ENCODE measurements at regions not wholly inside any gene's neighbourhood (a gene's known extent, or its start where the extent isn't known, plus 50 kb on each side); places are given as distances from the start of the nearest gene placed in this dataset.
A peak's percentile ranks its signal among the peaks of the same experiment; 100 is the strongest.
"Not testable (repeated sequence)": the region's sequence is repeated elsewhere in the genome, so short reads cannot be mapped to it uniquely, and the experiment has no call there.

GRCh38 chr22:25332386-25332785, 112.9 kb downstream of the CRYBB2 start:
- no peaks in the 10 kb centered on the region for H3K36me3 ChIP-seq (replicated peaks in 1 of 2; ENCODE audit: control extremely low read depth in 1 of 2, control insufficient read depth in 1 of 2, extremely low read depth in 1 of 2, insufficient read depth in 2 of 2, low read length in 1 of 2)
- ChIA-PET CTCF (no interaction called here), POLR2A (interaction anchor here (0.6 kb wide), 1 partner anchor 1181 kb away, joined by 3 read pairs; no protein-coding TSS in a partner anchor)
- H3K27ac ChIP-seq (ENCODE audit: low read length in 2 of 2), result no peak overlapping the region
- DNase-seq (no peak), ATAC-seq (ENCODE audit: low read depth) (no peak)
- no peaks in the 10 kb centered on the region for H4K20me1 ChIP-seq (ENCODE audit: control insufficient read depth, insufficient read depth, low read length, poor library complexity, severe bottlenecking)
- no peak overlapping the region for H3K9ac ChIP-seq (ENCODE audit: low read length)
- no peak for TF ChIP-seq EZH2 (IDR thresholded peaks at IDR 0.05; ENCODE audit: borderline replicate concordance, insufficient read depth, low read depth, low read length, poor library complexity, severe bottlenecking)
- no peak for TF ChIP-seq CTCF (IDR thresholded peaks at IDR 0.05)
- H3K4me3 ChIP-seq (ENCODE audit: control extremely low read depth in 1 of 5, extremely low read depth in 1 of 5, insufficient read depth in 1 of 5, low read depth in 2 of 5, low read length in 4 of 5), result no peak overlapping the region
- no peaks in the 10 kb centered on the region for H3K4me1 ChIP-seq (ENCODE audit: control insufficient read depth in 2 of 2, insufficient read depth in 2 of 2, low read length in 2 of 2)
- H3K4me3 Mint-ChIP-seq, result no peak overlapping the region
- intact Hi-C loops (cut with micrococcal nuclease), result no loop called here
- H3K27ac Mint-ChIP-seq, result no peak overlapping the region
- H3K9me3 ChIP-seq (ENCODE audit: control extremely low read depth in 1 of 3, control insufficient read depth in 2 of 3, insufficient read depth in 1 of 3, low read length in 2 of 3), result peaks cover 0 to 2% (median 0%) of the 10 kb centered on the region in 3 donors
- no peak overlapping the region for H3K4me2 ChIP-seq (replicated peaks; ENCODE audit: low read depth, low read length, poor library complexity, severe bottlenecking)
- H3K79me2 ChIP-seq (ENCODE audit: control insufficient read depth, insufficient read depth, low read length), result no peaks in the 10 kb centered on the region
- whole genome bisulfite sequencing (ENCODE audit: insufficient coverage), result 96% methylated on average over 11 of the region's 11 CpGs
- H3K4me1 Mint-ChIP-seq, result peaks cover 5% of the 10 kb centered on the region
- no peaks in the 10 kb centered on the region for H3K27me3 ChIP-seq (replicated peaks in 1 of 4; ENCODE audit: control extremely low read depth in 1 of 4, control insufficient read depth in 3 of 4, insufficient read depth in 4 of 4, low read length in 3 of 4)
- no peak overlapping the region for H2AFZ ChIP-seq (ENCODE audit: insufficient read depth, low read depth, low read length, poor library complexity, severe bottlenecking)
- no peaks in the 10 kb centered on the region for H3K9me3 Mint-ChIP-seq (ENCODE audit: insufficient read depth)
- H3K27me3 Mint-ChIP-seq, result no peaks in the 10 kb centered on the region

- 36% methylated on average over 10 of the region's 10 CpGs for WGBS (ENCODE audit: insufficient coverage)
- peak; percentile 46 for DNase-seq
- Histone ChIP-seq H3K36me3 (replicated peaks in 1 of 2; ENCODE audit: control extremely low read depth in 1 of 2, control insufficient read depth in 1 of 2, extremely low read depth in 1 of 2, insufficient read depth in 2 of 2, low read length in 1 of 2) (no peaks in the 10 kb centered on the region), H3K27me3 (replicated peaks in 1 of 4; ENCODE audit: control extremely low read depth in 1 of 4, control insufficient read depth in 3 of 4, insufficient read depth in 4 of 4, low read length in 3 of 4) (no peaks in the 10 kb centered on the region), H2AFZ (ENCODE audit: insufficient read depth, low read depth, low read length, poor library complexity, severe bottlenecking) (no peak overlapping the region), H3K9me3 (ENCODE audit: control extremely low read depth in 1 of 3, control insufficient read depth in 2 of 3, insufficient read depth in 1 of 3, low read length in 2 of 3) (peaks cover 0 to 6% (median 0%) of the 10 kb centered on the region in 3 donors), H3K27ac (ENCODE audit: low read length in 2 of 2) (no peak overlapping the region), H3K4me1 (ENCODE audit: control insufficient read depth in 2 of 2, insufficient read depth in 2 of 2, low read length in 2 of 2) (no peaks in the 10 kb centered on the region), H3K4me2 (replicated peaks; ENCODE audit: low read depth, low read length, poor library complexity, severe bottlenecking) (no peak overlapping the region), H3K79me2 (ENCODE audit: control insufficient read depth, insufficient read depth, low read length) (no peaks in the 10 kb centered on the region), H3K9ac (ENCODE audit: low read length) (no peak overlapping the region), H4K20me1 (ENCODE audit: control insufficient read depth, insufficient read depth, low read length, poor library complexity, severe bottlenecking) (no peaks in the 10 kb centered on the region), H3K4me3 (ENCODE audit: control extremely low read depth in 1 of 5, extremely low read depth in 1 of 5, insufficient read depth in 1 of 5, low read depth in 2 of 5, low read length in 4 of 5) (no peak overlapping the region)
- intact Hi-C loops (cut with micrococcal nuclease), result no loop called here
- Mint-ChIP-seq H3K27me3 (no peaks in the 10 kb centered on the region), H3K4me3 (no peak overlapping the region), H3K4me1 (peaks cover 5% of the 10 kb centered on the region), H3K9me3 (ENCODE audit: insufficient read depth) (peaks cover 2% of the 10 kb centered on the region), H3K27ac (no peak overlapping the region)
- TF ChIP-seq EZH2 (IDR thresholded peaks at IDR 0.05; ENCODE audit: borderline replicate concordance, insufficient read depth, low read depth, low read length, poor library complexity, severe bottlenecking), result no peak
- TF ChIP-seq CTCF (IDR thresholded peaks at IDR 0.05), result no peak
- POLR2A ChIA-PET, result no interaction called here
- ATAC-seq (ENCODE audit: low read depth), result peak; percentile 80
- CTCF ChIA-PET, result interaction anchor here (0.8 to 1.9 kb wide), 5 partner anchors 42 to 132 kb away, joined by 3 to 23 read pairs (median 5); no protein-coding TSS in a partner anchor
Measured at GRCh38 chr22:25334162-25334490, 114.7 kb downstream of the CRYBB2 start.

- DNase-seq; H3K27ac ChIP-seq (ENCODE audit: low read length in 2 of 2); POLR2A ChIA-PET; H3K27ac Mint-ChIP-seq; H3K4me3 Mint-ChIP-seq; H3K4me1 Mint-ChIP-seq; H3K4me2 ChIP-seq (replicated peaks; ENCODE audit: low read depth, low read length, poor library complexity, severe bottlenecking); ATAC-seq (ENCODE audit: low read depth); intact Hi-C loops (cut with micrococcal nuclease); H3K36me3 ChIP-seq (replicated peaks in 1 of 2; ENCODE audit: control extremely low read depth in 1 of 2, control insufficient read depth in 1 of 2, extremely low read depth in 1 of 2, insufficient read depth in 2 of 2, low read length in 1 of 2); H3K4me1 ChIP-seq (ENCODE audit: control insufficient read depth in 2 of 2, insufficient read depth in 2 of 2, low read length in 2 of 2); H3K27me3 Mint-ChIP-seq; H3K4me3 ChIP-seq (ENCODE audit: control extremely low read depth in 1 of 5, extremely low read depth in 1 of 5, insufficient read depth in 1 of 5, low read depth in 2 of 5, low read length in 4 of 5); H4K20me1 ChIP-seq (ENCODE audit: control insufficient read depth, insufficient read depth, low read length, poor library complexity, severe bottlenecking); H3K27me3 ChIP-seq (replicated peaks in 1 of 4; ENCODE audit: control extremely low read depth in 1 of 4, control insufficient read depth in 3 of 4, insufficient read depth in 4 of 4, low read length in 3 of 4); H3K79me2 ChIP-seq (ENCODE audit: control insufficient read depth, insufficient read depth, low read length); H3K9me3 ChIP-seq (ENCODE audit: control extremely low read depth in 1 of 3, control insufficient read depth in 2 of 3, insufficient read depth in 1 of 3, low read length in 2 of 3); H3K9ac ChIP-seq (ENCODE audit: low read length); H2AFZ ChIP-seq (ENCODE audit: insufficient read depth, low read depth, low read length, poor library complexity, severe bottlenecking); H3K9me3 Mint-ChIP-seq (ENCODE audit: insufficient read depth): not testable (repeated sequence)
- 91% methylated on average over 12 of the region's 17 CpGs for WGBS (ENCODE audit: insufficient coverage)
- CTCF ChIA-PET, result interaction anchor here (0.7 to 1.9 kb wide), 3 partner anchors 86 to 132 kb away, joined by 3 to 23 read pairs (median 8); no protein-coding TSS in a partner anchor
Measured at GRCh38 chr22:25334631-25335030, 115.2 kb downstream of the CRYBB2 start.

All from B cell (primary cell).